GM13976 (cell line): ENCODE measurements at regions not wholly inside any gene's neighbourhood (a gene's known extent, or its start where the extent isn't known, plus 50 kb on each side); places are given as distances from the start of the nearest gene placed in this dataset.

ENCODE experiments used
- DNase-seq: peaks from one replicate; pipeline ENCODE4 v3.0.0; 2012; ENCODE audit warnings: low spot score
- CTCF ChIP-seq: IDR thresholded peaks from 2 replicates; pipeline ENCODE4 v1.5.1; 2012; ENCODE audit warnings: borderline replicate concordance, mild to moderate bottlenecking; ENCODE audit not compliant: insufficient read depth; ENCODE audit errors: extremely low read depth, missing control alignments, control extremely low read depth
- in situ Hi-C: fragments of 300-500 bp; cut with MboI; formaldehyde crosslinking; loops from one replicate; pipeline ENCODE4 v1.12.0; 2022; ENCODE audit warnings: low sequenced_read_pairs, mixed read lengths, inconsistent platforms; ENCODE audit not compliant: unreplicated experiment

GRCh38 chr18:68588169-68588568 is 126.7 kb downstream of the TMX3 start:
- in situ Hi-C loops = no loop called here
- TF ChIP-seq CTCF = no peak
- DNase-seq = no peak

GRCh38 chr18:68583685-68584084 is 131.2 kb downstream of the TMX3 start:
- TF ChIP-seq CTCF = no peak
- in situ Hi-C loops = no loop called here
- DNase-seq = no peak

GRCh38 chr18:68574311-68574710 is 140.6 kb downstream of the TMX3 start:
- TF ChIP-seq CTCF = no peak
- in situ Hi-C loops = no loop called here
- no peak for DNase-seq

- TF ChIP-seq CTCF = no peak
- DNase-seq = no peak
- in situ Hi-C loops = no loop called here
Measured at GRCh38 chr18:68569936-68570335, 145.0 kb downstream of the TMX3 start.

GRCh38 chr18:68568364-68569155 is 146.3 kb downstream of the TMX3 start:
- in situ Hi-C loops = no loop called here
- DNase-seq = no peak
- no peak for TF ChIP-seq CTCF

GRCh38 chr18:68566991-68567390 is 147.9 kb downstream of the TMX3 start:
- in situ Hi-C loops = no loop called here
- no peak for DNase-seq
- no peak for TF ChIP-seq CTCF
